Left hindlimb (tissue), 1 donor: ENCODE measurements at regions not wholly inside any gene's neighbourhood (a gene's known extent, or its start where the extent isn't known, plus 50 kb on each side); places are given as distances from the start of the nearest gene placed in this dataset.
"Not testable (repeated sequence)": the region's sequence is repeated elsewhere in the genome, so short reads cannot be mapped to it uniquely, and the experiment has no call there.

ENCODE experiments used
- DNase-seq: peaks from one replicate; pipeline ENCODE4 v3.0.0-alpha.2; 2018

DNA sequence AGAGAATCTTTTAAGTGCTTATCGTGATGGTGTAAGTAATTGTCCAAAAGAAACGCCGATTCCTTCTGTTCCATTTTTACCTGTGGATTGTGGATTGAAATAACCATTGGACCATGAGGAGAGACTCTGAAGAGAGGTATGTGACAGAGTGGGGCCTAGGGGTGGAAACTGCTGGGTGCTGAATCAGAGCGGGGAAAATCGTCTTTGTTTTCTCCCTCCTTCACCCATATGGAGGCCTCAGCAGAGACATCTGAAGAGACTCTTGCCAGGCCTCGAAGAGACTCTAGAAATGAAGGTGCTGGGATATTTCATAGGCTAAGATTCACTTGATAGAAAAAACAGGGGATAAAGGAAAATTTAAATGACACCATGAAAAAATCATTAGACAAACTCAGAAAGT is 1327.0 kb downstream of the BRINP3 start:
- no peak for DNase-seq

DNA sequence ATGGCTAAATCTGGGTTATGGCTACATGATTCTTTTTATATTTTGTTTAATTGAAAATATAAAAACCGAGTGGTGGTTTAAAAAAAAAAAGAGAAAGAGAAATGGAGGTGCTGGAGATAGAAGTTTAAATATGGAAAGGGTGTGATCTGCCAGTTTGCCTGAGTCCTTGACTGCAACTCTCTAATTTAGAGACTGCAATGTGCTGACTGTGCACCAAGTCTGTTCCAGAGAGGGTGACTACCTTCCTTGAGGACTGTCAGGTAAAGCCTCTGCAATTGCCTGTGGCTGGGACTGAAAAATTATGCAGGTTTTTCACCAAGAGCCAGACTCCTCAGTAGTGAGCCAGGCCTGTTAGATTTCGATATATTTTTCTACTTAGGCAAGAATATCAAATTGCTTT is 1326.3 kb downstream of the BRINP3 start:
- DNase-seq, result no peak

DNA sequence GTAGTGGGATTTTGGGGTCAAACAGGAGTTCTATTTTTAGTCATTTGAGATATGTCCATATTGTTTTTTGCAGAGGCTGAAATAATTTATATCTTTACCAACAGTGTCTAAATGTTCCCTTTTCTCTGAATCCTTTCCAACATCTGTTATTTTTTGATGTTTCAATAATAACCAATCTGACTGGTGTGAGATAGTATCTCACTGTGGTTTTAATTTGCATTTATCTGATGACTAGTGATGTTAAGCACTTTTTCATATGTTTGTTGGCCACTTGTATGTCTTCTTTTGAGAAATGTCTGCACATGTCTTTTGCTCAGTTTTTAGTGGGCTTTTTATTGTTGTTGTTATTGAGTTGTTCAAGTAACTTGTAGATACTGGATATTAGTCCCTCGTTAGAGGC is 1325.0 kb downstream of the BRINP3 start:
- DNase-seq, result no peak

DNA sequence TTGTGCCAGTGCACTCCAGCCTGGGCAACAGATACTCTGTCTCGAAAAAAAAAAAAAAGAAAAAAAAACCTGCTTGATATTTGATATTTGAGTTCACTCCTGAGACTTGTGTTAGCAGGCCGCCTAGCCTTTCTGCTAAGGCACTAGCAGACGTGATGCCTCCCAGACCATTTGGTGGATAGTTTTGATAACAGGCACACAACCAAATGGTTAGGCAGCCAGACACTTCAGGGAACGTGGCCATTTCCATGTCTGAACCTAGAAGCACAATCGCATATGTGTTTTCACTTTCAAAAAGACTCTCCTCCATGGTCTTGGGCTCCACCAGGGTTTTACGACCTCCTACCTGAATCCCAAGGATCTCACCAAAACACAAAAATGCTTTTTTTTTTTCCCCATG is 1319.5 kb downstream of the BRINP3 start:
- no peak for DNase-seq

DNA sequence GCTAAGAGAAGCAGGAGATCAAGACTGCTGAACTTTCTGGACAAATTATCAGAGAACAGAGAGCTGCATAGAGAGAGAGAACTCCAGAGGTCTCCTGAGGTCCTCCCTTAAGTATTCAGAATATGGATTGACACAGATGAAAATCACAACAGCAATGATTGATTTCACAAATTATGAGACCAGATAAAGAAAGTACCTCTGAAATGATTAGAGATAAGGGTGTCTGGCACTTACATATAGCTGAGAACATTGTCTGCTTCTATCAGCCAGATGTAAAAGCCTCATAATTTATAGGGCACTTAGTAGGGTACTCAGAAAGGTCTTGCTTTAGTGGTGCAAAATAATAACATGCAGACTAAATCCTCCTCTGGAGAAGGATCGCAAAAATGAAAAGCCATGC is 1301.8 kb downstream of the BRINP3 start:
- no peak for DNase-seq

DNA sequence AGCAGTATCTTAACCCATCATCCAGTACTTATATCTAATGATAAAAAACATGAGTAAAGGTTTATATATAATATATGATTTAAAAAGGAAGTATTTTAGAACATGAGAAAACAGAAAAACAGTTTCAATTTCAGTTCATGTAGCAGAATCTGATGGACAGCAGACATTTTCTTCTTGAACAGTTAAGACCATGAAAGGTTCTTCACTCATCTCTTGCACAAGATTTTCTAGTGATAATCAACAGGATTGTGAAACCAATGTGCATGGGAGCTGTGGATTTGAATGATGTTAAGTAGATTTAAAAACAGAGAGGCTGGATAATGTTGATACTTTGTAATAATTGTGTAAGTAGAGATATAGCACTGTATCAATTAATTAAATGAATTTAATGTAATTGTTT is 1297.6 kb downstream of the BRINP3 start:
- DNase-seq, result no peak

DNA sequence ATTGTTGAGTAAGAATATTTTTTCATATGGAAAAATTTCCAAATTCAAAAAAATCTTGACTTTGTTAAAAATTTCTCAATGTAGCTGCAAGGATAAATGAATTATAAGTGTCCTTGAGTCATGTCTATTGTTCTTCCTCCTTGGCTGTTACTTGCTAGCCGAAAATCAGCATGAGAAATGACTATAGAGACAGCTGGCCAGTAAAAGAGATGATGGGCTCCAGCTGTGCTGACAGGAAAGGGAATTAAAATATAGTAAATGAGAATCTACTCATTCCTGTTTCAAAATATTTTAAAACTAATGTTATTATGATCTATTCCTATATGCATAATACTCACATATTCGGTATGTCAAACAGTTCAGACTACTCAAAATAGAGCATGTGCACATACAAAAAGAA is 1292.6 kb downstream of the BRINP3 start:
- DNase-seq, result no peak

DNA sequence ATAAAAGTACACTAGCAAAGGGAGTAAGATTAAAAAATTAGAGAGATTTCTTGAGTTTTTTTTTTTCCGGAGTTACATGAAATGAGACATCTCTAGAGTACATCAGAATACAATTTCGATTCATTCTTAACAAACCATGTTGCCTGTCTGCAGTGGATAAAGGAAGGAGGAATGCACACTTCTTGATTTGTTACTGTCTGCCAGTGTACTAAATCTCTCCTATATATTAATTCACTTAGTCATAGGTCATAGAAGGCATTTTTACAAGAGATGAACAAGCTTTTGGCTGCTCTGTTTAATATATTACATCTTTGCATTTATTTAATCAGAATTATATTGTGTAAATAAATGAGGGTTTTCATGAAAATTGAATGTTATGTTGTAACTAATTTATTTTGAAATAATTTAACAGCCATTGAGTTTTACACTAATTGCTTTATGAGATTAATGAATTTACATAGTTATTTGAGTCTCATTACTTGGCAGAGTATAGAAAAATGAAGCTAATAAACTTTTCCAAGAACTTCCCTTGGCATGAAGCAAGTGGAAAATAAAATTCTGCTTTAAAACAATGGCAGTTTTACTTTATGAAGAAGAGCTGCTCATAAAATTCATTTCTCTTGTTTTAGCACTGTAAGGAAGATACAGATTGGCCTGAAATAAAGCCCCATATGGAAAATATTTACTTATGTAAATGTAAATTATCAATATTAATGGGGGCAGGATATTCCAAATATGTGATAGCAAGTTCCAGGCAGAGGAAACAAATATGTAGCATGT is 1284.7 kb downstream of the BRINP3 start:
- DNase-seq, result no peak

DNA sequence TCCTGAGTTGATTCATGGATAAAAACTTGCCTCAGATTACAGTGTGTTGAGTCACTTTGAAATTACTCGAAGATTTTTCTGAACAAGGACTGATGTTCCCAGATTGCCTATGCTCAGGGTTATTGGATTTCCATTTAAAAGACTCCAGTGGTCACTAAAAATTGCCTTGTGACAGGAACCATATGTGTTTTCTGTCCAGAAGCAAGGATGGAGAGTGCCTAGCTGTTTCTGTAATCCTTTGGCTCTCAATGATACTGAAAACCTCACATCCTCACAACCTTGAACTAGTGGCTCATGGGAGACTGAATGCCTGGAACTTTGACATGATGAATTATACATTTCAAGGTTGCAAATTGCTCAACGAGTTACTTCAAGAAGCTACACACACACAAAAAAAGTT is 1271.8 kb downstream of the BRINP3 start:
- no peak for DNase-seq

DNA sequence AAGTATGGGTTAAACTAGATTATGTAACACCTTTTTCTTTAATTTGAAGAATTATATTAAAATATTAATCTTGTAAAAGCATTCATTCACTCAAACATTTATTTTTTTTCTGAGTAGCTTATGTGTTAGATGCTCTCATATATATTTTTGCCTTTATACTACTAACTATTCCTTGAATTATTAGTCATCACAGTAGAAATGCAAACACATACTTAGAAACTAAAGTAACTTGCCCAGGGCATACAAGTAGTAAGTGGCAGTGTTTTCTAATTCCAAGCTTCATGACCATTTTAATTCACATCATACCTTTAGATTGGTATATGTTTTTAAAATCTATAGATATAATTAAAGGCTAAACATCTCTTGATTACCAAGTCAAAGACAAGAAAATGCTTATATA is 1271.0 kb downstream of the BRINP3 start:
- no peak for DNase-seq

DNA sequence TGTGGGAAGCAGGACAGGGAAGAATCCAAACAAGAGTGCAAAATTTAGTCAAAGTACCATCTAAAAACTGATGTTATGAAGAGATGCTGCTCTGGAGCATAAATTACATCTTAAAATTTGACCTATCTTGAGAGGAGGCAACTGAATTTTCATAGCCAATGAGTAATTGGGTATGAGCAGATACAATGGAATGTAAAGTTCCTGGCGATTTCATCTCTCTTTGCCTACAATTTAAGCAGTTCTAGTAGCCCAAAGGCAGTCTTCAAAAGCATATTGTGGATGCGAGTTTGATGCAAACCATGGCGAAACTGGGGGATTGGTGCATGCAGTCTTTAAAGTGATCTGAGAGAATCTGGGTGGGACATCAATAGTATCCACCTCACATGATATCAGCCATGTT is 1265.9 kb downstream of the BRINP3 start:
- DNase-seq, result no peak

DNA sequence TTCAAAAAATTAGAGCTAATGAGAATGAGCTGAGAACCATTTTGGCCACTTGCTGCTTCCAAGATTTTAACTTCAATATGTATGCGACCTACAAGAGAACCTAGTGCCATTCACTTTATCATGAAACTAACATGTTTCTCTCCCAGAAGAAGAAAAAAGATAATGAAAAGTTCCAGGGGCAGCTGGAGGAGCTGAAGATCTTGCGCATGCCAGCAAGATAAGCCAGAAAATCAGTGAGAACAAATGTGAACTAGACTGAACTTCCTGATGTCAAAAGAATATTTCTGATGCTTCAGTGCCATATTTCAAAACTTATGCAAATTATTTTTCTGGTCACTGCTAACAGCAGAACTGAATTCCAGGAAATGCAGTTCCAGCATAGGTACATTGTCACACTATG is 1265.1 kb downstream of the BRINP3 start:
- no peak for DNase-seq

DNA sequence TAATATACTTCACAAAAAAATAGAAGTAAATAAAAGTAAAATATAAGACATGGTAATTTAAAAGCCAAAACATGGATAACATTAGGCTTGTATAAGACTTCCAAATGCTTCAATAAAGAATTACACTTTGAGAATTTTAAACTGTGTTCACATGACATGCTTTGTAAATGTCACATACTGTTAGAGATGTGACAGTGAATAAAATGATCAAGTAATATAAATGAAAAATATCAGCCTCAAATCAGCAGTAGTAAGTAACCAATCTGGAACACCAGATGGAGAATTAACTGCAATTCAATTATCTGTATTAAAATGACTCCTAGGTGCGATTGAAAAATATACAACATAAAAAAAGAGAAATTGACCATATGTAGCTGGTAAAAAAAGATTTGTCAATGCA is 1260.8 kb downstream of the BRINP3 start:
- DNase-seq, result no peak

DNA sequence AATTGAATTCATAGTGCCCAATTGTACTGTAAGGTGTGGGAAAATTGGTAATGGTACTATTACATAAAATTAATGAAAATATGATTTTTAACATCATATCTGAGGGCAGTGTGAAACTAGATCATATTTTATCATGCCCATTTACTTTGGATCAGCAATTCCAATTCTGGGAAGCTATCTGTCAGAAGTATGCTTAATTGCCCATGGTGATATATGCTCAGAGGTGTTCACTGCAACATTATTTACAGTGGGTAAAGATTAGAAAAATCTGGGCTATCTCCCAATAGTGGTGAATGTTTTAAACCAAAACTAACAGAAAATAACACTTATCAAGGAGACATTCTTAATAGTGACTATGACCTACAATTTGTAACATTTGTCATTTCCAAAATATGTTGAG is 1260.0 kb downstream of the BRINP3 start:
- DNase-seq, result no peak

DNA sequence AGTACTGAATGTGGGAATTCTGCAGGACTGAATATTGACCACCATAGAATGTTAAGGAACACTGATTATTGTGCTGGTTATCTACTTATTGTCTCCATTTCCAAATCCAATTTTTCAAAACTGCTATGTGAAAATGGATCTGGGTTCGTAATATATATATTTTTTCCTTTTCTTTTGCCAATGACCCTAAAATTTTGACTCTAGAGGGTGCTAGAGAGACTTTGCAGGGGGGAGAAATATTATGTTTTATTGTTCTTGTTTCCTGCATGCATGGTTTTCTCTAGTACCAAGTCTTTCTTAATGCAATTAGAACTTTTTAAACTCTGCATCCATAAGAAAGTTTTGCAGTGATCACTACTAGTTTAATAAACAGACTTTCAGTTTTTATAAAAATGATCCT is 1256.9 kb downstream of the BRINP3 start:
- no peak for DNase-seq

DNA sequence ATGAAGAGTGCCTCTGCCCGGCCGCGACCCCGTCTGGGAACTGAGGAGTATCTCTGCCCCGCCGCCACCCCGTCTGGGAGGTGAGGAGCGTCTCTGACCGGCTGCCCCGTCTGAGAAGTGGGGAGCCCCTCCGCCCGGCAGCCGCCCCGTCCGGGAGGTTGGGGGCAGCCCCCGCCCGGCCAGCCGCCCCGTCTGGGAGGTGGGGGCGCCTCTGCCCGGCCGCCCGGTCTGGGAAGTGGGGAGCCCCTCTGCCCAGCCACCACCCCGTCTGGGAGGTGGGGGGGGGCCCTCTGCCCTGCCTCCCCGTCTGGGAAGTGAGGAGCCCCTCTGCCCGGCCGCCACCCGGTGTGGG is 1251.9 kb downstream of the BRINP3 start:
- not testable (repeated sequence) for DNase-seq

DNA sequence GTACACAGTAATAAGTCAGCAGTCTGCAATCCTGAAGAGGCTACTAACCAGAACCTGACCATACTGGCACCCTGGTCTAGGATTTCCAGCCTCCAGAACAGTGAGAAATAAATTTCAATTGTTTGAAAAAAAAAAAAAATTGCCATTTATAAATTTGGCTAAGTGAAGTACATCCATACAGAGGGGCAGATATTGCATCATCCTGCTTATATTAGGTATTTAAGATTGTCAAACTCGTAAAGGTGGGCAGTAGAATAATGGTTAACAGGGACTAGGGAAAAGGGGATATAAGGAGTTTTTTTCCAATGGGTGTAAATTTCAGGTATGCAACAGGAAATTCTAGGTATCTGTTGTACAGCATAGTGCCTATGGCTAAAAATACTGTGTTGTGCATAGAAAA is 1250.9 kb downstream of the BRINP3 start:
- no peak for DNase-seq

DNA sequence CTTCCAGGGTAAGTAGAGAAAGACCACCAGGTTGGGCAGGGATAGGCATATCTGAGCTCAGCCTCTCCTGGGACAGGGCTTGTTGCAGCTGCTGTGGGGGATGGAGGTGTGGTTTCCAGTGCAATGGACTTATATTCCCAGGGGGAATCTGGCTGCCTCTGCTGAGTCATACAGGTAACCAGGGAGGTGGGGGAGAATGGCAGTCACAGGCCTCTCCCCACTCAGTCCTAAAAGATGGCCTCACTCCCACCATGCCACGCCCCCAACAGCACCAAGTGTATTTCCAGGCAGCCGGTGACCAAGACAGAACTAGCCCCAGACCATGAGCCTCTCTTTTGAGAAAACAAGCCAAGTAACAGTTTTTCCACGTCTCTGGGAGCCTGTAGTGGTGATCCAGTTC is 1240.7 kb downstream of the BRINP3 start:
- no peak for DNase-seq

DNA sequence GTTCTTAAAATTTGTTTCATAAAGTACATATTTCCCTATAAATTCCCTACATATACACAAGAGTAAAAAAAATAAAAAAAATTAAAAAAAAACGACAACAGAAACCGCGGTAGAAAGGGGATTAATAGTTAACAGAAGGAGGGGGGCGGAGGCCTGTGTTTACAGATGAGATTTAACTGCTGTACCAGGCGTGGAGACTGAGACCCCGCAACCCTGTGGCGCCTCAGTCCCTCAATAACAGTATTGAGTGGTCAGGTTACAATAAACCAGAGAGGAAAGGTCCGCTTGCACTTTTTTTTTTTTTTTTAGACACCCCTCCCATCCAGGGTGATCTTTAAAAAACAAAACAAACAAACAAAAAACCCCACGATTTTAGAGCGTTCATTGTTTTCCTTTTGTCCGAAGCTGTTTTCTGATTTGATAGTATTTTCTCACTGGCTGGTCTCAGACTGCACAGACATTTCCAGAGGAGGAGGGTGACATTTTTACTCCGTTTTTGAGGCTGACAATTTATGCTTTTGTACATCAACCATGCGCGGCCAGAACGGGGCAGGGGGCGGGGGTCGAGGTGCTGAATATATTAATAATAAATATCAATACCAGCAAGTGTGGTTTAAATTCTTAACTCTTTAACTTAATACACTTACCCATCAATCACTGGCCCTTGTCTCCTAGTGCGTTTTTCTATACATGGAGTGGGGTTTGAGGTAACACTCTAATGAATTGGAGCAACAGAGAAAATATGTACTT is 1223.9 kb downstream of the BRINP3 start:
- no peak for DNase-seq

DNA sequence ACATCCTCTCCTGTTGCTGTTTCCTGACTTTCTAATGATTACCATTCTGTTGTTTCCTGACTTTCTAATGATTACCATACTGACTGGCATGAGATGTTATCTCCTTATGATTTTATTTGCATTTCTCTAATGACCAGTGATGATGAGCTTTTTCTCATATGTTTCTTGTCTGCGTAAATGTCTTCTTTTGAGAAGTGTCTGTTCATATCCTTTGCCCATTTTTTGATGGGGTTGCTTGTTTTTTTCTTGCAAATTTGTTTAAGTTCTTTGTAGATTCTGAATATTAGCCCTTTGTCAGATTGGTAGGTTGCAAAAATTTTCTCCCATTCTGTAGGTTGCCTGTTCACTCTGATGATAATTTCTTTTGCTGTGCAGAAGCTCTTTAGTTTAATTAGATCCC is 1216.5 kb downstream of the BRINP3 start:
- not testable (repeated sequence) for DNase-seq

DNA sequence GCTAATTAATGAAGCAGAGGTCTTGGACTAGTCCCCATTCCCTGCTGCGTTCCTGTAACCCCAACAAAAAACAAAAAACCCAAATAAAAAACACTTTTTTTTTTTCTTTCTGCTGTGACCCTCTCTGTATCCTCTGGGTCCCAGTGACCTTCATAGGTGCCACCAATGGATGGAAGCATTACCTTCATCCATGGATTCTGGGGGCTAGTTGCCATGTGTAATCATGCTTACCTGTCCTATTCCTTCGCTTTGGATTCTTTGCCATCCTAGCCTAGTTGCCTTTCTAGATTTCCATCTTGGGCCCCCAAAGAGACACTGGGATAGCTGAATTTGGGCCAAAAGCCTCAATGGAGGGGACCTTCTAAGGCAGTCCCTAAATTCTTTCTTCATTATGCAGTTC is 1208.7 kb downstream of the BRINP3 start:
- DNase-seq, result no peak

DNA sequence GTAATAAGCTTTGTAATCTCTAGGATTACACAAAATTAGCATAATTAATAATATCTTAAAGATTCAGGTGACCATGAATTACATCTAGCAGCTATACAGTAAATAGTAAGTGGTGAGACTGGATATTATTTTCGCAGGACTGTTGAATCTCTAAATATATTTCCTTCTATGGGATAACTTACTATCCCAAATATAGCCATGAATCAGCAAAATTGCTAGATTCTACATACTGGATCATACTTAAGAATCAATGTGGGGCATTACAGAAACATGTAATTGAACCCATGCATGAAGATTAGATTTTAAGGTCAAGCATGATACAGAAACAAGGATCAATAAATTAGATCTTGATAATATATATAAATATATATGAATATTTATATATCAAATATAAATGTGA is 1203.4 kb downstream of the BRINP3 start:
- DNase-seq, result no peak

DNA sequence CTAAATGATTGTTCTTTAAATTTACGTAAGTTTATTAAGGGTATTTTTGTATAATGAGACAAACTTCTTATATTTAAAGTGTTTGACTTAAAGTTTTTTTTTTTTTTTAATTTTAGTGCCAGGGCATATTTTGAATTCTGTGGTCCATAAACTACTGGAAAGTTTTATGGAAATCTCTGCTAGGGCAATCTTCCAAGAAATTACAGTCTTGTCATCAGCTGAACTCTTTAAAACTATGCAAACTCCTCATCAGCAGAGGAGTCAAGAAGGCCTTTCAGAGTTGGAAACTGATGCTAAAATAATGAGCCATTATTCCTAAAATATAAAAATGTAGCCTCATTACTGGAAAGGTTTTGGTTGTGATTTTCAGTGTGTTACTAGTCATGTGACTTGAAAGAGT is 1201.9 kb downstream of the BRINP3 start:
- no peak for DNase-seq

DNA sequence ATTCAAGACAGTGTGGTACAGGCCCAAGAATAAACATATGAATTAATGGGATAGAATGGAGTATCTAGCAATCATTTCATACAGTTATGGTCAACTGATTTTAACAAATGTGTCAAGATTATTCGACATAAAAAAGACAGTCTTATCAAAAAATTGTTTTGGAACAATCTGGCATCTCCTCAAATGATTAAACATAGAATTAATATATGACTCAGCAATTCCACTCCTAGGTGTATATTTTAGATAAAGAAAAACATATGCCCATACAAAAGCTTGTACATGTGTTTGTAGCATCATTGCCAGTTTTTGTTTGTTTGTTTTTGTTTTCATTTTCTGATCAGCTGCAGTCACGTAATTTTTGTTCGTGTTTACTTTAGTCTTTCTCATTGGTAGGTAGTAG is 1188.3 kb downstream of the BRINP3 start:
- DNase-seq, result no peak

DNA sequence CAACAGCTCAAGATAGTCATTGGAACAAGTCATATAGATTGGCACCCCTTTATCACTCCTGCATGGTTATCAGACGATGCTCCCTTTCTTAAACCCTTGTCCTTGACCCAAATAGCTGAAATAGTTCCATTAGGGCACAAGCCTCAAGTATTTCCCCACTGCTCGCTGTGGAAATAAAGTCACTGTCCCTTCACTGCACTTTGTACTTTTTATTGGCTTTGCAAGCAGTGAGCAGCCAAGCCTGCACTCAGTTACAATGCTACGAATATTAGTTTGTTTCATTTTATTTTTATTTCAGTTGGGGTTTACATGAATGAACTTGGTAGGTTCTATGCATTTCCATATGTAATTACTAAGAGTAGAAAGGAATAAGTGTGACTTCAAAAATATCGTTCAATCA is 1176.4 kb downstream of the BRINP3 start:
- no peak for DNase-seq
